ENCODE measurements at regions not wholly inside any gene's neighbourhood (a gene's known extent, or its start where the extent isn't known, plus 50 kb on each side); places are given as distances from the start of the nearest gene placed in this dataset.
"Not testable (repeated sequence)": the region's sequence is repeated elsewhere in the genome, so short reads cannot be mapped to it uniquely, and the experiment has no call there.

DNA sequence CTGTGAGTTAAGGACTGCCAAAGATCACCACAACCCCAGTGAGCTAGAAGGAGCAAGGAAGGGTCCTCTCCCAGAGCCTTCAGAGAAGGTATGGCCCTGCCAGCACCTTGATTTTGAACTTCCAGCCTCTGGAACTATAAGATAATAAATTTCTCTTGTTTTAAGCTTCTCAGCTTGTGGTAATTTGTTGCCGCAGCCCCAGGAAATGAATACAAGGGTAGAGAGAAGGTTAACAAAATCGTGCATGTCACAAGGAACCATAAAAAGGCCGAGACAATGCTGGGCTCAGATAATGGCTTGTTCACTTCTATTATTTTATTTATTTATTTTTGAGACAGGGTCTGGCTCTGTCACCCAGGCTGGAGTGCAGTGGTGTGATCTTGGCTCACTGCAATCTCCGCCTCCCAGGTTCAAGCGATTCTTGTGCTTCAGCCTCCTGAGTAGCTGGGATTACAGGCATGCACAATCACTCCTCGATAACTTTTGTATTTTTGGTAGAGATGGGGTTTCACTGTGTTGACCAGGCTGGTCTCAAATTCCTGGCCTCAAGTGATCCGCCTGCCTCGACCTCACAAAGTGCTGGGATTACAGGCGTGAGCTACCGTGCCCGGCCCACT is 71.5 kb downstream of the WSB1 start:
- not testable (repeated sequence) for ATAC-seq, H3K36me3 ChIP-seq, H3K27ac ChIP-seq, H3K9me3 ChIP-seq, H3K4me3 ChIP-seq, DNase-seq, H3K27me3 ChIP-seq
- intact Hi-C loops (cut with DNase I) = loop anchor here in 2 of 10 donors (10.0 kb wide), 2 partner anchors 79 to 121 kb away; no protein-coding TSS in a partner anchor
- H3K4me1 ChIP-seq = peaks cover 0 to 18% (median 0%) of the 10 kb centered on the region in 9 donors
- WGBS, 2 donors = 94 to 96% methylated on average over 11 of the region's 11 CpGs

DNA sequence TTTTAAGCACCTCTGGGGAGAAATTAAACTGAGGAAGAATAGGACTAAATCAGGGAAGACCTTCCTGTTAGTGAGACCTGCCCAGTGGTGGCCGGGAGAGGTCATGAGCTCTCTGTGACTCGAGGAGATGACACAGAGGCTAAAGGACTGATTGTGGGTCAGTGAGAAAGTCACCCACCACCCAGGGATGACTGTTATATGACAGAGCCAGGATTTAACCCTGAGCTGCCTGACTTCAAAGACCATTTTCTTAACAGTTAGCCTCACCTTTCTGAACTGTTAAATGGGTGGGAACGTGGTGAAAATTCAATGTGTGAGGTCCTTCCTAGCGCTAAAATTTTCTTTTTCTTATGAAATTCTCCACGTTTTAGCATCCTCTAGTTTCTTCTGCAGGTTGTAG is 72.5 kb downstream of the WSB1 start:
- DNase-seq = no peak
- Histone ChIP-seq H3K27me3 (no peaks in the 10 kb centered on the region), H3K36me3 (no peaks in the 10 kb centered on the region), H3K9me3 (peaks cover 0 to 12% (median 0%) of the 10 kb centered on the region in 11 donors), H3K4me3 (no peak overlapping the region), H3K27ac (no peak overlapping the region), H3K4me1 (peaks cover 0 to 18% (median 0%) of the 10 kb centered on the region in 9 donors)
- ATAC-seq = no peak
- intact Hi-C loops (cut with DNase I) = loop anchor here in 2 of 10 donors (10.0 kb wide), 2 partner anchors 78 to 122 kb away; no protein-coding TSS in a partner anchor
- 86 to 91% methylated on average over 5 of the region's 5 CpGs for WGBS, 2 donors
- TF ChIP-seq, protein P1, sequence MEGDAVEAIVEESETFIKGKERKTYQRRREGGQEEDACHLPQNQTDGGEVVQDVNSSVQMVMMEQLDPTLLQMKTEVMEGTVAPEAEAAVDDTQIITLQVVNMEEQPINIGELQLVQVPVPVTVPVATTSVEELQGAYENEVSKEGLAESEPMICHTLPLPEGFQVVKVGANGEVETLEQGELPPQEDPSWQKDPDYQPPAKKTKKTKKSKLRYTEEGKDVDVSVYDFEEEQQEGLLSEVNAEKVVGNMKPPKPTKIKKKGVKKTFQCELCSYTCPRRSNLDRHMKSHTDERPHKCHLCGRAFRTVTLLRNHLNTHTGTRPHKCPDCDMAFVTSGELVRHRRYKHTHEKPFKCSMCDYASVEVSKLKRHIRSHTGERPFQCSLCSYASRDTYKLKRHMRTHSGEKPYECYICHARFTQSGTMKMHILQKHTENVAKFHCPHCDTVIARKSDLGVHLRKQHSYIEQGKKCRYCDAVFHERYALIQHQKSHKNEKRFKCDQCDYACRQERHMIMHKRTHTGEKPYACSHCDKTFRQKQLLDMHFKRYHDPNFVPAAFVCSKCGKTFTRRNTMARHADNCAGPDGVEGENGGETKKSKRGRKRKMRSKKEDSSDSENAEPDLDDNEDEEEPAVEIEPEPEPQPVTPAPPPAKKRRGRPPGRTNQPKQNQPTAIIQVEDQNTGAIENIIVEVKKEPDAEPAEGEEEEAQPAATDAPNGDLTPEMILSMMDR (IDR thresholded peaks at IDR 0.05) = no peak

DNA sequence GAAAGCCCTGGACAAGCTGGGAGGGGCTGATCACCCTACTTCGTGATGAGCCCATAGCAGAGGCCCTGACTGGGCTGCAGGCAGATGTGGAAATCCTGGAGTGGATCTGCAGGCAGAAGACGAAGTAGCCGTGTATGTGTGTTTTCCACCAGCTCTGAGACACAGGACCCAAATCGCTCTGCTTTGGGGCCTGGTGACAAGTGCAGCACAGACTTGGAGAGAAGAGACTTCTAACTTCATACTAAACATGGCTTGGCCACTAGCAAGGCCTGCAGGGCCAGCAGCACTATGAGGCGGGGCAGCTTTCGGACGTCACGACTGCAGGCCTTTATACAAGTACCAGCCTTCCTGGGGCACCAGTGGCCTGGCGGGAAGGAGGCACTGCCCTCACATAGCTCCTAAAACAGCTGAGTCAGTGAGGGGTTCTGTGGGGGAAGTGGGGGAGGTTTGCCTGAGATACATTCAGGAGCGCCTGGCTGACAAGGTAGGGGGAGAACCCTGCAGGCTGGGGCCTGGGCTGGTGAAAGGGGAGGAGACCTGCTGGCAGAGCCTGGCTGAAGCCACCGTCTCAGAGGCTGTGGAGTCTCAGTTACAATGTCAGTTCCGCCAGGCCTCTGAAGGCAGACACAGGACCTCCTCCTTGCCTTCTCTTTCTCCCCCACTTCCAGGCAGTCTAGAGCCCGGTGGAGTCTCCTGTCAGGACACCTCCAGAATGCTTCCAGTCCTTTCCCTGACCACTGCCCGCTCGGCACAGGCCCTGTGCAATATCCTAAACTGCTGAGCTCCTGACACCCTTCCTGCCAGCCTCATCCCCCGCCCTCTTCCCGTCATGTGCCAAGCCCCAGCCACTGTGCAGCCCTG is 73.4 kb downstream of the WSB1 start:
- Histone ChIP-seq H3K4me1 (peaks cover 0 to 18% (median 0%) of the 10 kb centered on the region in 9 donors), H3K9me3 (peaks cover 0 to 21% (median 0%) of the 10 kb centered on the region in 11 donors), H3K4me3 (no peak overlapping the region), H3K27ac (no peak overlapping the region), H3K27me3 (no peaks in the 10 kb centered on the region), H3K36me3 (no peaks in the 10 kb centered on the region)
- ATAC-seq = peak in 1 of 8 donors; percentile 65
- WGBS, 2 donors = 83 to 84% methylated on average over 17 of the region's 17 CpGs
- no peak for DNase-seq
- intact Hi-C loops (cut with DNase I) = loop anchor here in 2 of 10 donors (10.0 kb wide), 2 partner anchors 77 to 123 kb away; no protein-coding TSS in a partner anchor
- TF ChIP-seq, protein P1 (IDR thresholded peaks at IDR 0.05) = no peak

DNA sequence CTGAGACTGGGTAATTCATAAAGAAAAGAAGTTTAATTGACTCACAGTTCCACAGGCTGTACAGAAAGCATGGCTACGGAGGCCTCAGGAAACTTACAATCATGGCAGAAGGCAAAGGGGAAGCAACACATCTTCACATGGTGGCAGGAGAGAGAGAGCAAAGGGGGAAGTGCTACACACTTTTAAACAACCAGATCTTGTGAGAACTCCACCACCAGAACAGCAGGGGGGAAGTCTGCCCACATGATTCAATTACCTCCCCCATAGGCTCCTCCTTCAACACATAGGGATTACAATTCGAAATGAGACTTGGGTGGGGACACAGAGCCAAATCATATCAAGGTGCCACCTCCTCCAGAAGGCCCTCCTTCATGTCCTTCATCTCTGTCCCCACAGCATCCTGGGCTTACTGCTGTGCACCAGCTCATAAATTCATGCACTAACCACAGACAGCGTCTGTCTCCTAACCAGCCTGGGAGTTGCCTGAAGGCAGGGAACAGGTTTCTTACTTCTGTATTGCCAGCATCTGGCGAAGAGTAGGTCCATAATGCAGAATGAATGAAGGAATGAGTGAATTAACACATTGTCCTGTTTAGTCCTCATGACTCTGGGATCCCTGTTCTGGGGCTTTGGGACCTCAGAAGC is 74.4 kb downstream of the WSB1 start:
- ATAC-seq = no peak
- peaks cover 0 to 12% (median 0%) of the 10 kb centered on the region in 9 donors for H3K4me1 ChIP-seq
- no peak overlapping the region for H3K4me3 ChIP-seq
- no peak for DNase-seq
- intact Hi-C loops (cut with DNase I) = loop anchor here in 2 of 10 donors (10.0 kb wide), 2 partner anchors 77 to 123 kb away; no protein-coding TSS in a partner anchor
- WGBS, 2 donors = 84 to 88% methylated on average over 4 of the region's 4 CpGs
- no peaks in the 10 kb centered on the region for H3K27me3 ChIP-seq
- no peaks in the 10 kb centered on the region for H3K36me3 ChIP-seq
- no peak overlapping the region for H3K27ac ChIP-seq
- H3K9me3 ChIP-seq = peaks cover 0 to 30% (median 0%) of the 10 kb centered on the region in 11 donors
- TF ChIP-seq, protein P1 (IDR thresholded peaks at IDR 0.05) = no peak
